Thymus (tissue), 11 donors: ENCODE measurements at regions not wholly inside any gene's neighbourhood (a gene's known extent, or its start where the extent isn't known, plus 50 kb on each side); places are given as distances from the start of the nearest gene placed in this dataset.

ENCODE experiments used
- DNase-seq, 9 donors: peaks; one replicate each; pipeline ENCODE4 v3.0.0-alpha.2; 2013; ENCODE audit warnings: low spot score in 9 of 9, low read depth in 6 of 9, missing footprints in 1 of 9
- H3K27ac ChIP-seq, 2 donors: one replicate each; pipeline ENCODE4 v1.5.1; 2013; ENCODE audit warnings: control low read depth in 1 of 2, low read depth in 1 of 2, low read length in 1 of 2, mild to moderate bottlenecking in 1 of 2, moderate library complexity in 1 of 2
- H3K27me3 ChIP-seq, 2 donors: one replicate each; pipeline ENCODE4 v1.5.1; 2013; ENCODE audit warnings: low read length in 1 of 2; ENCODE audit not compliant: control insufficient read depth in 2 of 2, insufficient read depth in 1 of 2
- H3K36me3 ChIP-seq, 2 donors: one replicate each; pipeline ENCODE4 v1.5.1; 2013; ENCODE audit warnings: low read length in 1 of 2, mild to moderate bottlenecking in 1 of 2, moderate library complexity in 1 of 2; ENCODE audit not compliant: control insufficient read depth in 2 of 2, insufficient read depth in 2 of 2
- H3K4me1 ChIP-seq, 2 donors: one replicate each; pipeline ENCODE4 v1.5.1; 2013; ENCODE audit warnings: low read length in 2 of 2; ENCODE audit not compliant: control insufficient read depth in 2 of 2, insufficient read depth in 2 of 2
- H3K4me3 ChIP-seq, 2 donors: one replicate each; pipeline ENCODE4 v1.5.1; 2013; ENCODE audit warnings: low read length in 2 of 2, control low read depth in 1 of 2, mild to moderate bottlenecking in 1 of 2
- H3K9me3 ChIP-seq, 2 donors: one replicate each; pipeline ENCODE4 v1.5.1; 2013; ENCODE audit warnings: low read length in 1 of 2, mild to moderate bottlenecking in 1 of 2; ENCODE audit not compliant: control insufficient read depth in 2 of 2, insufficient read depth in 1 of 2
- WGBS: extraction: QIAGEN DNeasy Blood & Tissue Kit; methylation state at CpG from one replicate; pipeline ENCODE4 v1.1.7; 2013; 5-methylcytosine and 5-hydroxymethylcytosine counted together
- donor health status: healthy.

GRCh38 chr18:25825056-25825455 is 265.4 kb downstream of the SS18 start:
- no peak for DNase-seq
- Histone ChIP-seq H3K4me3 (no peak overlapping the region), H3K36me3 (no peaks in the 10 kb centered on the region), H3K4me1 (peaks cover 0 to 3% of the 10 kb centered on the region in 2 donors), H3K9me3 (no peaks in the 10 kb centered on the region), H3K27me3 (no peaks in the 10 kb centered on the region), H3K27ac (no peak overlapping the region)
- WGBS, result 94% methylated on average over 6 of the region's 6 CpGs

- Histone ChIP-seq H3K4me1 (no peaks in the 10 kb centered on the region), H3K27ac (no peak overlapping the region), H3K27me3 (no peaks in the 10 kb centered on the region), H3K9me3 (no peaks in the 10 kb centered on the region), H3K4me3 (no peak overlapping the region), H3K36me3 (no peaks in the 10 kb centered on the region)
- DNase-seq, result no peak
- WGBS, result 100% methylated on average over 1 of the region's 1 CpG
These were observed 270.6 kb downstream of the SS18 start for GRCh38 chr18:25819746-25820363.

GRCh38 chr18:25818505-25818904 is 271.9 kb downstream of the SS18 start:
- no peak for DNase-seq
- WGBS, result 95% methylated on average over 6 of the region's 6 CpGs
- Histone ChIP-seq H3K9me3 (no peaks in the 10 kb centered on the region), H3K4me1 (no peaks in the 10 kb centered on the region), H3K27ac (no peak overlapping the region), H3K36me3 (no peaks in the 10 kb centered on the region), H3K27me3 (no peaks in the 10 kb centered on the region), H3K4me3 (no peak overlapping the region)

GRCh38 chr18:25817546-25818237 is 272.7 kb downstream of the SS18 start:
- Histone ChIP-seq H3K27ac (no peak overlapping the region), H3K36me3 (no peaks in the 10 kb centered on the region), H3K27me3 (no peaks in the 10 kb centered on the region), H3K4me3 (no peak overlapping the region), H3K9me3 (no peaks in the 10 kb centered on the region), H3K4me1 (no peaks in the 10 kb centered on the region)
- 93% methylated on average over 5 of the region's 5 CpGs for WGBS
- DNase-seq, result no peak

DNA sequence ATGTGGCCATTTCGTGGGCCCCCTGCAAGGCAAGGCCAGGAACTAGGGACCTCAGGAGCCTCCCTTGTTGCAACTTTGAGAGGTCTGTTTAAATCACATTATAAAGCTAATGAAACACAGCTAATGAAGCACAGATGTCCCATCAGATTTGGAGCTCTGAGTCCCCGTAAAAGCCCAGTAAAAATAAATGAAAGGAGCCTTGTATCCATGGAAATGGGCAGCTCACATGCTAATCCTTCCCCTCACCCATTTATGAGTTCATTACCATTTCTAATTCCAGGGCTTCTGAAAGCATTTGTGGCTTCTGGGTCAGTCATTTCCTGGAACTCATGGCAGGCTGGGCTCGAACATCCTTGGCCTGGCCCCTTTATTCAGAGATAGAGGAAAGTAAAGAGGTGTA is 274.8 kb downstream of the SS18 start:
- 90% methylated on average over 3 of the region's 3 CpGs for WGBS
- no peak for DNase-seq
- no peak overlapping the region for H3K4me3 ChIP-seq
- no peaks in the 10 kb centered on the region for H3K4me1 ChIP-seq
- no peaks in the 10 kb centered on the region for H3K9me3 ChIP-seq
- H3K27ac ChIP-seq, result peak overlapping the region in 1 of 2 donors; percentile 8
- H3K27me3 ChIP-seq, result no peaks in the 10 kb centered on the region
- no peaks in the 10 kb centered on the region for H3K36me3 ChIP-seq

DNA sequence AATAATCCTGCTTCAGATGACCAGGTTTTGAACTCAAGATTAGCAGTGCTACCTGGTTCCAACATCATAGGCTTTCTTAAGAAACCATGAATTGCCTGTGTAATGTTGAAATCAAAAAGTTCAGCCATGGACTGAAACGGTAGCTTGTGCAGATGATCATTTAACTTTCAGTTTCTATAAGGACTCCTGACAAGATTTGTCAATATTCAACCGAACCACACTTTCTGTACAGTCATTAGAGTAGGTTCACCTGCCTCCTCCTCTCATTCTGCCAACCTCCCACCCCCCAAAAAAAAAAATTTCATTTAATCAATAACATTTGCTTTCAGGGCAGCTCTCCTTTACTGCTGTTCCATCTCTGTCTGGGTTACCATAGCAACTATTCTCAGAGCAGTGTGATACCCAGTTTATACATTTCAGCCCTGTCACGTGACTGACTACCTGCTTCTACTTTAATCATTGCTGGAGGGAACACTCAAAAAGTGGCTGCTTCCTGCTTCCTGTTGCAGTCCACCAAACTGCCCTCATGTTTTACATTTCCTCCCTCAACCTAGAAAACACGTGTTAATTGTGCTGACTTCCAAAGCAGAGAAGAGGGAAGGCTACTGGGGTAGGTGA is 275.5 kb downstream of the SS18 start:
- 58% methylated on average over 4 of the region's 4 CpGs for WGBS
- Histone ChIP-seq H3K36me3 (no peaks in the 10 kb centered on the region), H3K27me3 (no peaks in the 10 kb centered on the region), H3K4me3 (no peak overlapping the region), H3K9me3 (no peaks in the 10 kb centered on the region), H3K27ac (no peak overlapping the region), H3K4me1 (no peaks in the 10 kb centered on the region)
- DNase-seq, result no peak

DNA sequence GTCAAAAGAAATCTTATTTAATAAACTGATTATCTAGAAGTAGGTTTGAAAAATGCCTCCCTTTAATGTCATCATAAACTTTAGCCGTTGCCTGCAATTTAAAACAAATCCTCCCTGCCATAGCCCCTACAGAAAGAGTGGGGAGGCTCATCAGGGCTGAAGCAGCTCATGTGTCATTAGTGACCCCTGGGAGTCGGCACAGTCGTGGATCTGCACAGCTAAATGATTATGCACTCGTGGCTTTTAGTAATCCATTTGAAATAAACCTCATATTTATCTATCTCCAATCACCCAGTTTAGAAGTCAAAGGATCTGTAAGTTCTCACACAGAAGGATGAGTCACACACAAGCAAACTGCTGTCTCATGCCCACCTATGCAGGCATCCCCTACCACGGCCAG is 277.3 kb downstream of the SS18 start:
- WGBS, result 93% methylated on average over 5 of the region's 5 CpGs
- H3K27me3 ChIP-seq, result no peaks in the 10 kb centered on the region
- H3K4me1 ChIP-seq, result no peaks in the 10 kb centered on the region
- no peak overlapping the region for H3K27ac ChIP-seq
- no peak for DNase-seq
- H3K4me3 ChIP-seq, result no peak overlapping the region
- no peaks in the 10 kb centered on the region for H3K9me3 ChIP-seq
- H3K36me3 ChIP-seq, result no peaks in the 10 kb centered on the region

DNA sequence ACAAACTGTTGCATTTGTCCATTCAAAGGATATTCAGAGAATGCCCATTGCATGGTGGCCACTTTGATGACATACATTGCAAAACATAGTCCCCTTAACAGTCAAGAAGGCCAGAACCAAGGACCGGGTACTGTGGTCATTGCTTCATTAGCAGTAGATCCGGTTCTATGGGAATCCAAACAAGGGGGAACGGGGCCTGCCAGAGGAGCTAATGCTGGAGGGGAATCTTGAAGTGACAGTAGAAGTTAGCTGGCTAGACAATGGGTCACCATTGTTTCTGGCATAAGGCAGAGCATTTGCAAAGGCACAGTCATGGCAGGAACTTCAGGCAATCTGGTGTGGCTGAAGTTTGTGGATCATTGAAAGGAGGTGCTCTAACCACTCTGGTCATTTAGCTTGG is 279.7 kb downstream of the SS18 start:
- Histone ChIP-seq H3K4me1 (no peaks in the 10 kb centered on the region), H3K27ac (no peak overlapping the region), H3K4me3 (no peak overlapping the region), H3K36me3 (no peaks in the 10 kb centered on the region), H3K9me3 (no peaks in the 10 kb centered on the region), H3K27me3 (no peaks in the 10 kb centered on the region)
- DNase-seq, result no peak
- whole genome bisulfite sequencing, result 96% methylated on average over 3 of the region's 3 CpGs

DNA sequence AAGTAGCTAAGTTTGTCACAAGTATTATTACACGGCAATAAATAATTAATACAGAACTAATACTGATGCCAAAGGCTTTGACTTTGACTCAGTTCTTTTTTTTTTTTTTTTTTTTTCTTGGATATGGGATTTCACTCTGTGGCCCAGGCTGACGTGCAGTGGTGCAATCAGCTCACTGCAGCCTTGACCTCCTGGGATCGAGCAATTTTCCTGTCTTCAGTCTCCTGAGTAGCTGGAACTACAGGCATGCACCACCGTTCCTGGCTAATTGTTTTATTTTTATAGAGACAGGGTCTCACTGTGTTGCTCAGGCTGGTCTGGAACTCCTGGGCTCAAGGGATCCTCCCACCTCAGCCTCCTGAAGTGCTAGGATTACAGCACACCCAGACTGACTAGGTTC is 284.5 kb downstream of the SS18 start:
- Histone ChIP-seq H3K27me3 (no peaks in the 10 kb centered on the region), H3K9me3 (peaks cover 0 to 2% of the 10 kb centered on the region in 2 donors), H3K27ac (no peak overlapping the region), H3K4me1 (no peaks in the 10 kb centered on the region), H3K36me3 (no peaks in the 10 kb centered on the region), H3K4me3 (no peak overlapping the region)
- 95% methylated on average over 4 of the region's 4 CpGs for WGBS
- DNase-seq, result no peak
